BLaER1 treated with 17β-estradiol and CSF1 and Interleukin-3, amounts not matched to agents 10 nM and 100 nM (cell line): ENCODE measurements at regions not wholly inside any gene's neighbourhood (a gene's known extent, or its start where the extent isn't known, plus 50 kb on each side); places are given as distances from the start of the nearest gene placed in this dataset.
A peak's percentile ranks its signal among the peaks of the same experiment; 100 is the strongest.

Experiments used
- H3K27ac ChIP-seq, 11 experiments: shearing (Covaris generic); formaldehyde crosslinking; 2 replicates each; pipeline ENCODE4 v1.8.1; 2022
- H3K27me3 ChIP-seq, 11 experiments: shearing (Covaris generic); formaldehyde crosslinking; 2 replicates each; pipeline ENCODE4 v1.8.1; 2022
- H3K36me3 ChIP-seq, 11 experiments: shearing (Covaris generic); formaldehyde crosslinking; 2 replicates each; pipeline ENCODE4 v1.8.1; 2022
- H3K4me1 ChIP-seq, 10 experiments: shearing (Covaris generic); formaldehyde crosslinking; 2 replicates each; pipeline ENCODE4 v1.8.1; 2022
- H3K4me2 ChIP-seq, 11 experiments: shearing (Covaris generic); formaldehyde crosslinking; 2 replicates each; pipeline ENCODE4 v1.8.1; 2022
- H3K4me3 ChIP-seq, 10 experiments: shearing (Covaris generic); formaldehyde crosslinking; 2 replicates each; pipeline ENCODE4 v1.8.1; 2022
- H3K9ac ChIP-seq, 11 experiments: shearing (Covaris generic); formaldehyde crosslinking; 2 replicates each; pipeline ENCODE4 v1.8.1; 2022
- H3K9me3 ChIP-seq, 11 experiments: shearing (Covaris generic); formaldehyde crosslinking; replicated peaks in 1 of 11; 2 replicates each; pipeline ENCODE4 v1.8.1; 2022
- H4K20me1 ChIP-seq, 11 experiments: shearing (Covaris generic); formaldehyde crosslinking; 2 replicates each; pipeline ENCODE4 v1.8.1; 2022
- Cebpa-rat ChIP-seq, 11 experiments: shearing (Covaris generic); IDR thresholded peaks; 2 replicates each; pipeline ENCODE4 v1.8.1; 2022

- no peak for TF ChIP-seq Cebpa-rat (IDR thresholded peaks at IDR 0.05)
- H3K4me1 ChIP-seq = no peaks in the 10 kb centered on the region
- no peaks in the 10 kb centered on the region for H3K27me3 ChIP-seq
- no peak overlapping the region for H3K9ac ChIP-seq
- H3K9me3 ChIP-seq = no peaks in the 10 kb centered on the region
- H3K27ac ChIP-seq = no peak overlapping the region
- H3K4me2 ChIP-seq = no peak overlapping the region
- H3K4me3 ChIP-seq = no peak overlapping the region
- no peaks in the 10 kb centered on the region for H4K20me1 ChIP-seq
- no peaks in the 10 kb centered on the region for H3K36me3 ChIP-seq
These were observed 413.2 kb downstream of the MZT1 start for GRCh38 chr13:72314210-72314609.

- Histone ChIP-seq H3K4me1 (no peaks in the 10 kb centered on the region), H3K4me3 (no peak overlapping the region), H3K4me2 (no peak overlapping the region), H3K27me3 (no peaks in the 10 kb centered on the region), H3K27ac (no peak overlapping the region), H4K20me1 (no peaks in the 10 kb centered on the region), H3K9me3 (no peaks in the 10 kb centered on the region), H3K36me3 (no peaks in the 10 kb centered on the region), H3K9ac (no peak overlapping the region)
- TF ChIP-seq Cebpa-rat (IDR thresholded peaks at IDR 0.05) = no peak
These were observed 413.9 kb downstream of the MZT1 start for GRCh38 chr13:72313546-72313945.

GRCh38 chr13:72303941-72304746 is 423.3 kb downstream of the MZT1 start:
- TF ChIP-seq Cebpa-rat (IDR thresholded peaks at IDR 0.05) = no peak
- H3K4me2 ChIP-seq = no peak overlapping the region
- H4K20me1 ChIP-seq = no peaks in the 10 kb centered on the region
- no peak overlapping the region for H3K4me3 ChIP-seq
- no peak overlapping the region for H3K9ac ChIP-seq
- no peaks in the 10 kb centered on the region for H3K36me3 ChIP-seq
- no peaks in the 10 kb centered on the region for H3K4me1 ChIP-seq
- H3K27ac ChIP-seq = no peak overlapping the region
- H3K27me3 ChIP-seq = no peaks in the 10 kb centered on the region
- no peaks in the 10 kb centered on the region for H3K9me3 ChIP-seq

GRCh38 chr13:72296246-72296645 is 429.2 kb upstream of the DACH1 start:
- Histone ChIP-seq H3K9ac (no peak overlapping the region), H3K4me3 (no peak overlapping the region), H3K36me3 (no peaks in the 10 kb centered on the region), H3K4me2 (no peak overlapping the region), H3K27ac (no peak overlapping the region), H3K27me3 (peaks cover 0 to 5% (median 0%) of the 10 kb centered on the region in 11 experiments; a peak in 3 of 22 replicates), H3K4me1 (peaks cover 0 to 6% (median 2%) of the 10 kb centered on the region in 10 experiments; a peak in 4 of 20 replicates), H3K9me3 (0 out of 22 replicates have a peak, but pooled peaks cover 0 to 5% (median 0%) of the 10 kb centered on the region in 11 experiments), H4K20me1 (no peaks in the 10 kb centered on the region)
- TF ChIP-seq Cebpa-rat (IDR thresholded peaks at IDR 0.05) = no peak

- Histone ChIP-seq H3K36me3 (no peaks in the 10 kb centered on the region), H3K4me1 (peaks cover 0 to 11% (median 6%) of the 10 kb centered on the region in 10 experiments; a peak in 4 of 20 replicates), H3K4me2 (no peak overlapping the region), H3K9me3 (0 out of 22 replicates have a peak, but pooled peaks cover 0 to 5% (median 0%) of the 10 kb centered on the region in 11 experiments), H3K4me3 (no peak overlapping the region), H4K20me1 (no peaks in the 10 kb centered on the region), H3K9ac (no peak overlapping the region), H3K27ac (no peak overlapping the region), H3K27me3 (peaks cover 0 to 5% (median 0%) of the 10 kb centered on the region in 11 experiments; a peak in 4 of 22 replicates)
- TF ChIP-seq Cebpa-rat (IDR thresholded peaks at IDR 0.05) = no peak
These were observed 428.1 kb upstream of the DACH1 start for GRCh38 chr13:72295153-72295552.

- H3K9ac ChIP-seq = no peak overlapping the region
These were observed 426.2 kb upstream of the DACH1 start for GRCh38 chr13:72293206-72293605.

GRCh38 chr13:72290962-72291681 is 424.1 kb upstream of the DACH1 start:
- Histone ChIP-seq H3K36me3 (no peaks in the 10 kb centered on the region), H3K9me3 (peaks cover 0 to 5% (median 0%) of the 10 kb centered on the region in 11 experiments; a peak in 2 of 22 replicates), H3K4me2 (peak overlapping the region in 4 of 11 experiments; percentile 4 to 28 (median 6); a peak in 1 of 22 replicates), H3K4me3 (no peak overlapping the region), H3K27me3 (peaks cover 0 to 14% (median 0%) of the 10 kb centered on the region in 11 experiments; a peak in 8 of 22 replicates), H3K4me1 (peaks cover 0 to 11% (median 6%) of the 10 kb centered on the region in 10 experiments; a peak in 4 of 20 replicates), H3K9ac (no peak overlapping the region), H3K27ac (no peak overlapping the region), H4K20me1 (no peaks in the 10 kb centered on the region)
- TF ChIP-seq Cebpa-rat (IDR thresholded peaks at IDR 0.05) = no peak

More at GRCh38 chr13:72293206-72293605, 426.2 kb upstream of the DACH1 start:
- H4K20me1 ChIP-seq = no peaks in the 10 kb centered on the region
- no peak for TF ChIP-seq Cebpa-rat (IDR thresholded peaks at IDR 0.05)
- H3K4me1 ChIP-seq = peaks cover 0 to 11% (median 6%) of the 10 kb centered on the region in 10 experiments; a peak in 4 of 20 replicates
- H3K4me3 ChIP-seq = no peak overlapping the region
- no peak overlapping the region for H3K27ac ChIP-seq
- H3K36me3 ChIP-seq = no peaks in the 10 kb centered on the region
- H3K4me2 ChIP-seq = no peak overlapping the region
- peaks cover 0 to 5% (median 0%) of the 10 kb centered on the region in 11 experiments; a peak in 2 of 22 replicates for H3K9me3 ChIP-seq
- peaks cover 0 to 14% (median 0%) of the 10 kb centered on the region in 11 experiments; a peak in 8 of 22 replicates for H3K27me3 ChIP-seq

GRCh38 chr13:72286421-72286820 is 419.4 kb upstream of the DACH1 start:
- Histone ChIP-seq H3K27ac (no peak overlapping the region), H3K9me3 (peaks cover 0 to 4% (median 0%) of the 10 kb centered on the region in 11 experiments; a peak in 2 of 22 replicates), H3K4me1 (peaks cover 0 to 7% (median 4%) of the 10 kb centered on the region in 10 experiments; a peak in 4 of 20 replicates), H3K36me3 (no peaks in the 10 kb centered on the region), H3K9ac (no peak overlapping the region), H3K4me3 (no peak overlapping the region), H3K27me3 (peaks cover 0 to 10% (median 0%) of the 10 kb centered on the region in 11 experiments; a peak in 7 of 22 replicates), H4K20me1 (no peaks in the 10 kb centered on the region), H3K4me2 (no peak overlapping the region)
- TF ChIP-seq Cebpa-rat (IDR thresholded peaks at IDR 0.05) = no peak

- TF ChIP-seq Cebpa-rat (IDR thresholded peaks at IDR 0.05) = no peak
- no peak overlapping the region for H3K4me3 ChIP-seq
- no peaks in the 10 kb centered on the region for H3K4me1 ChIP-seq
- H3K9me3 ChIP-seq = peaks cover 0 to 4% (median 0%) of the 10 kb centered on the region in 11 experiments; a peak in 2 of 22 replicates
- no peak overlapping the region for H3K9ac ChIP-seq
- H3K4me2 ChIP-seq = no peak overlapping the region
- H3K36me3 ChIP-seq = no peaks in the 10 kb centered on the region
- no peaks in the 10 kb centered on the region for H4K20me1 ChIP-seq
- H3K27me3 ChIP-seq = peaks cover 0 to 9% (median 0%) of the 10 kb centered on the region in 11 experiments; a peak in 6 of 22 replicates
- no peak overlapping the region for H3K27ac ChIP-seq
These were observed 417.8 kb upstream of the DACH1 start for GRCh38 chr13:72284791-72285190.
